HTR-8/SVneo (cell line): ENCODE measurements at regions not wholly inside any gene's neighbourhood (a gene's known extent, or its start where the extent isn't known, plus 50 kb on each side); places are given as distances from the start of the nearest gene placed in this dataset.
A peak's percentile ranks its signal among the peaks of the same experiment; 100 is the strongest.
"Not testable (repeated sequence)": the region's sequence is repeated elsewhere in the genome, so short reads cannot be mapped to it uniquely, and the experiment has no call there.

Source experiments
- DNase-seq: peaks from one replicate; pipeline ENCODE4 v3.0.0; 2011; ENCODE audit warnings: low spot score, mixed read lengths; ENCODE audit not compliant: insufficient read length
- FAIRE-seq: peaks from 2 replicates; lab custom pipeline; 2011; peaks lifted over from hg19 to GRCh38; lab: Jason Lieb, UNC

GRCh38 chr6:87785229-87785862 is 83.3 kb upstream of the AKIRIN2 start:
- DNase-seq = no peak
- no peak for FAIRE-seq

- no peak for FAIRE-seq
Measured at GRCh38 chr6:87784690-87785089, 82.7 kb upstream of the AKIRIN2 start.

DNA sequence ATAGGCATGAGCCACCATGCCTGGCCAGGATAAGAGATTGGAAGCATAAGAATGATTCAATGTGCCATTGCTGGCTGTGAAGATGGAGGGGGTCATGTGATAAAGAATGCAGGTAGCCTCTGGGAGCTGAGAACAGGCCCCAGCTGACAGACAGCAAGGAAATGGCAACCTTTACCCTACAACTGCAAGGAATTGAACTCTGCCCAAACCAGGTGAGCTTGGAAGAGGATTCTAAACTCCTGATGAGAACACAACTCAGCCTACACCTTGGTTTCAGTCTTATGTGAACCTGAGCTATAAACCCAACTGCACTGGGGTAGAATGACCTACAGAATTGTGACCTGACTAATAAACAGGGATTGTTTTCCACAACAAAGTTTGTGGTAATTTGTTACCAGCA is 82.0 kb upstream of the AKIRIN2 start:
- DNase-seq = no peak
- no peak for FAIRE-seq

More at GRCh38 chr6:87784690-87785089, 82.7 kb upstream of the AKIRIN2 start:
- no peak for DNase-seq

DNA sequence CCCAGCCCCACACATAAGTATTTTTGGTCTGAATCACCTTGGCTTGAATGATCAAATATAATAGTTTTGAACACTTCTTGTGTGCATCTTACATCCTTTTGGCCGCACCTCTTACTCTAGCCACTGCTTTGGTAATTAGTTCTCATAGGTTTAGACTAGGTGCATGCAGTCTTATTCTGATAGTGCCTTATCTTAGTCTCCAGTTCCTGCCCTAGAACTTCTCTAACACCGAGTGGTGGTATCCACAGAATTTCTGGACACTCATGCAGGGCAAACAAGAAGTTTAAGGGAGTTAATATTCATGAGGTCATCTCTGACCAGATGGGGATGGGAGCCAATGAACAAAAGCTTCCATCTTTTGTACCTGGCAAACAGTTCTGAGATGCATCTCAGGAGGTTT is 77.5 kb upstream of the AKIRIN2 start:
- DNase-seq = no peak
- FAIRE-seq = no peak

DNA sequence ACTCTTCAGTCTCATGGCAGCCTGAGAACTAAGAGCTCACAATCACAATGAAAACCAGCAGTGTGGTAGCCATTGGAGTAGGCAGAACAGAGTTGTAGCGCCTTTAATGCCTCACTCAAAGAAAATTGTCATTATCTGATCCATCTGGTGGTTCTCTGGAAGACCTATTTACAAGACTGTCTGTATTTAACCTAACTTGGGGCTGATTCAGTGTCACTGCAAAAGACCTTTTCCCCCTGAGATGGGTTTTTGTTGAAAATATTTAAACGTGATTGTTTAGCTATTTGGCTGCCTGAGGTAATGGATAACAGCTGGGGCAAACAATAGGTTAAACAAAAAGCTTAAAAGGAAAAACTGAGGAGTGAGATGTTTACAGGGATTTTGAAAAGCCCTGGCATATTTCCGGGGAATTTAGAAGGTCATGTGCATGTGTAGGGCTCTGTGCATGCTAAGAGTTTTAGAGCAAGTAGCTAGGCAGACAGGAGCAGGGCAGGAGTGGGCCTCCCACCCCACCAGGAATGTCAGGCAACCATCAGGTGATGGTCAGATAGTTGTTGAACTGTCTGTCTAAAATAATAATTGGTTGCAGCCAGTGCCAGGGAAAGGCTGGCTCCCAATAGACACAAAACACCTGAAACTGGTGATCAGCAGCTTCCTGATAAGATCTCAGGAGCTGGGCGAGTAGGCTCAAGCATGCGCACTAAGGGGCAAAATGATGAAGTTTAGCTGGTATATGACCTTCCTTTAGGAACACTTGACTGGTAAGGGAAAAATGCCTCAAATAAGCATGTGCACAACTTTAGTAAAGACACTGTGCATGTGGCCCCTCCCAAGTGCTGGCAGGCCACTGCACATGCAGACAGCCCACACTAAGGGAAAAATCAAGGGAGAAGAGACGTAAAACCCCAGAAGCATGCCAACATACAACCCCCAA is 70.8 kb upstream of the AKIRIN2 start:
- DNase-seq (no peak), FAIRE-seq (no peak)

GRCh38 chr6:87767478-87767877 is 65.4 kb upstream of the AKIRIN2 start:
- DNase-seq = no peak
- FAIRE-seq = no peak

DNA sequence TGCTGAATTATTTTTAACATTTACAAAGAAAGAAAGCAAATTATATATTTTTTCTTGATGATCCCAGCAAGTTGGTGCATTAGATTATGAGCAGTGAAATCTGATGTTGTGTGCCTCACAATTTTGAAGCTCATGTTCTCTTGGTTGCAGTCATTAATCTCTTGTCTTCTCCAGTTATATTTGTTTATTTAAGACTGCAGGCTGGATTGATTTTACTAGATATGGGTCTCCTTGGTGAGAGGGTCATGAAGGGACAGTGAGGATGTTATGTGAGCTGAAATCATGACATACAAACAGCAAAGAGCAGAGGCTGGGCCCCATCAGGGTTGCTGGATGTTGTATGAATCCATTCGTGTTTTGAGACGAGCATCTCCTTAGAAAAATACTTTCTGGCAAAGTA is 64.2 kb upstream of the AKIRIN2 start:
- FAIRE-seq = no peak
- DNase-seq = no peak

GRCh38 chr6:87763901-87764300 is 61.9 kb upstream of the AKIRIN2 start:
- FAIRE-seq = no peak
- DNase-seq = no peak

DNA sequence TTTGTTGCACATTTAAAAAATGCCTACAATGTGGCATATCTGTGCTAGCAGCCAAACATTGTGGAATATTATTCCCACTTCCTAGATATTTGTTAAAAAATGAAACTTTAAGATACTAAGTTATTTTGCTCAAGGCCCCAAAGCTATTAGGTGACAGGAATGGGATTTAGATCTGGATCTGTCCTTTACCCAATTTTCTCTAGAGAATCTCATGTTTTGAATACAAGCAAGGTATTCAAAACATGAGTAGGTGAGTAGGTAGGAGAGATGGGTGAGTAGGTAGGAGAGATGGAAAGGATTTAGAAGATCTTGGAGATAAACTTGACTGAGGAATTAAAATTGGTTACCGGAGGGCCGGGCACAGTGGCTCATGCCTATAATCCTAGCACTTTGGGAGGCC is 61.2 kb upstream of the AKIRIN2 start:
- no peak for DNase-seq

GRCh38 chr6:87762116-87762515 is 60.1 kb upstream of the AKIRIN2 start:
- FAIRE-seq = no peak
- DNase-seq = no peak

More for the DNA sequence above, 61.2 kb upstream of the AKIRIN2 start:
- FAIRE-seq = no peak

GRCh38 chr6:87757792-87758191 is 55.8 kb upstream of the AKIRIN2 start:
- FAIRE-seq = no peak

DNA sequence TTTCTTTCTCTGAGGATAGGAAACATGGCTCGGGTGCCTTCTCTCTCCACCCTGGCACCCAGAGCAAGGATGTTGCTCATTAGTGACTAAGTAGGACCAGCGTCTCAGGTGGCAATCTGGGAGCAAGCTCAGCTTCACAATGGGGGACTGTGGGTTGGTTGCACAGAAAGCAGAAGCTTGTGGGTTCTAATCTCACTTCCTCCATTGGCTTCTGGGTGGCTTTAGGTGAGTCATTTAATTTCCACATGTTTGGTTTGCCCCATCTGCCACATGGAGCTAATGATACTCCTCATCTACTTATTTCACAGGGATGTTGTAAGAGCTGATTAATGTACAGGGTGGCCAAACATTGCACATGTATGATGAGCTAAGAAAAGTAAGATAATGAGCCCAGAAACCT is 54.8 kb upstream of the AKIRIN2 start:
- FAIRE-seq = no peak
- no peak for DNase-seq

More at GRCh38 chr6:87757792-87758191, 55.8 kb upstream of the AKIRIN2 start:
- DNase-seq = no peak

GRCh38 chr6:87755708-87756671 is 54.0 kb upstream of the AKIRIN2 start:
- DNase-seq = no peak
- peak; percentile 55 for FAIRE-seq

- FAIRE-seq = no peak
- no peak for DNase-seq
Measured at GRCh38 chr6:87754828-87755227, 52.8 kb upstream of the AKIRIN2 start.

DNA sequence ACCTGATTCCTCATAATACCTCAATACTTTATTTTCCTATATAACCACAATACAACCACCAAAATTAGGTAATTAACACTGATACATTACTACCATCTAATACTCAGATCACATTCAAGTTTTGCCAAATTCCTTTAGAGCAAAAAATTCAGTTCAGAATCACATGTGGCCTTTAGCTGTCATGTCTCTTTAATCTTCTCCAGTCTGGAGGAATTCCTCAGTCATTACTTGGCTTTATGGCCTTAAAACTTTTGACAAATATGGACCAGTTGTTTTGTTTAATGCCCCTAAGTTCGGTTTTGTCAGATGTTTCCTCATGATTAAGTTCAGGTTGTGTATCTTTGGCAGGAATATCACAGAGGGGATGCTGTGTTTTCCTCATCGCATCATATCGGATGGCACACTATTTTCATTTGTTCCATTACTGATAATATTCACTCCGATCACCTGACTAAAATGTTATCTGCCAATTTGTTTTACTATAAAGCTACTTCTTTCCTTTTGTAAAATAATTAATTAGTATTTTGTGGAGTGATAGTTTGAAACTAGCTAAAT is 51.2 kb upstream of the AKIRIN2 start:
- DNase-seq (no peak), FAIRE-seq (no peak)

DNA sequence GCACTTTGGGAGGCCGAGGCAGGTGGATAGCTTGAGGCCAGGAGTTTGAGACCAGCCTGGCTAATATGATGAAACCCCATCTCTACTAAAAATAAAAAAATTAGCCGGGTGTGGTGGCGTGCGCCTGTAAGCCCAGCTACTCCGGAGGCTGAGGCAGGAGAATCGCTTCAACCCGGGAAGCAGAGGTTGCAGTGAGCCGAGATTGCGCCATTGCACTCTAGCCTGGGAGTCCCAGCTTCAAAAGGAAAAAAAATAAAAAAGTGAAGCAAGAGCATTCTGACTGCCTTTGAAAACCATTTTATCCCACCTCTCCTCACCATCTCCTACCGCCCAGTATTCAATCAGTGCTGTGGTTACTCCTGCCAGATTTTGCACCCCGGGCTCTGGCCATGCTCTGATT is 50.5 kb upstream of the AKIRIN2 start:
- FAIRE-seq, DNase-seq: not testable (repeated sequence)
